Neural cell (in vitro differentiated cells): ENCODE measurements at regions not wholly inside any gene's neighbourhood (a gene's known extent, or its start where the extent isn't known, plus 50 kb on each side); places are given as distances from the start of the nearest gene placed in this dataset.

Experiments used
- CTCF ChIP-seq: fragments of 450-650 bp; IDR thresholded peaks from 2 replicates; pipeline ENCODE4 v1.5.1; 2014; ENCODE audit warnings: antibody characterized with exemption, mild to moderate bottlenecking, moderate library complexity; ENCODE audit not compliant: poor library complexity, severe bottlenecking
- EP300 ChIP-seq: fragments of 450-650 bp; conservative IDR thresholded peaks from 2 replicates; pipeline ENCODE4 v1.6.1; 2014; ENCODE audit warnings: antibody characterized with exemption, mild to moderate bottlenecking, moderate library complexity; ENCODE audit not compliant: poor library complexity, severe bottlenecking
- EZH2 ChIP-seq: fragments of 200-600, 300-800 bp; shearing (Covaris generic), sonication (generic); IDR thresholded peaks from 2 replicates; pipeline ENCODE4 v1.6.1; 2014; ENCODE audit warnings: antibody characterized with exemption, low read length, borderline replicate concordance, mild to moderate bottlenecking; ENCODE audit not compliant: insufficient read depth, poor library complexity, severe bottlenecking
- MXI1 ChIP-seq: fragments of 450-650 bp; conservative IDR thresholded peaks from 2 replicates; pipeline ENCODE4 v1.6.1; 2014; ENCODE audit warnings: antibody characterized with exemption, mild to moderate bottlenecking; ENCODE audit not compliant: poor library complexity, severe bottlenecking
- POLR2AphosphoS5 ChIP-seq: IDR thresholded peaks from 2 replicates; pipeline ENCODE4 v1.6.1; 2012
- RAD21 ChIP-seq: fragments of 450-650 bp; conservative IDR thresholded peaks from 2 replicates; pipeline ENCODE4 v1.6.1; 2014; ENCODE audit warnings: antibody characterized with exemption, mild to moderate bottlenecking, moderate library complexity
- SMC3 ChIP-seq: fragments of 450-650 bp; conservative IDR thresholded peaks from 2 replicates; pipeline ENCODE4 v1.6.1; 2014; ENCODE audit warnings: antibody characterized with exemption, mild to moderate bottlenecking, moderate library complexity; ENCODE audit not compliant: poor library complexity
- TAF1 ChIP-seq: IDR thresholded peaks from 2 replicates; pipeline ENCODE4 v1.6.1; 2012; ENCODE audit warnings: low read depth
- TF ChIP-seq, protein P1 (sequence below): IDR thresholded peaks from 2 replicates; pipeline ENCODE4 v1.6.1; 2012; ENCODE audit warnings: borderline replicate concordance

DNA sequence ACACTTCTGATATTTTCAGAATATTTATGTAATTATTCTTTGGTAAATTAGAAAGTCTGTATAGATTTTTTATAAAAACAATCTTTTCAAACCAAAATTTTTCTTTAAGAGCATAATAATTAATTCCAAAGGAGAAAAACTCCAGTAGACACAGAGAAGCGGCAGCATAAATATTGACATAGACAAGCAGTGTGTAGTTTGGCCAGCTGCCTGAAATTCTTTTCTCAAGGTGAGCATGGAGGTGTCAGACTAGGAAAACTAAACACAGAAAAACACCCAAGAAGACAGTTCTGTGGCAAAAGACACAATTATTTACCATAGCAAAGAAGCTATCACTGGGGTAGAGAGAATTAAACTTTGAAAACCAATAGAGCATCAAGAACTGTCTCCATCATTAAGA is 82.4 kb downstream of the KLF6 start:
- TF ChIP-seq POLR2AphosphoS5: no peak
- no peak for TF ChIP-seq CTCF
- TF ChIP-seq, protein P1, sequence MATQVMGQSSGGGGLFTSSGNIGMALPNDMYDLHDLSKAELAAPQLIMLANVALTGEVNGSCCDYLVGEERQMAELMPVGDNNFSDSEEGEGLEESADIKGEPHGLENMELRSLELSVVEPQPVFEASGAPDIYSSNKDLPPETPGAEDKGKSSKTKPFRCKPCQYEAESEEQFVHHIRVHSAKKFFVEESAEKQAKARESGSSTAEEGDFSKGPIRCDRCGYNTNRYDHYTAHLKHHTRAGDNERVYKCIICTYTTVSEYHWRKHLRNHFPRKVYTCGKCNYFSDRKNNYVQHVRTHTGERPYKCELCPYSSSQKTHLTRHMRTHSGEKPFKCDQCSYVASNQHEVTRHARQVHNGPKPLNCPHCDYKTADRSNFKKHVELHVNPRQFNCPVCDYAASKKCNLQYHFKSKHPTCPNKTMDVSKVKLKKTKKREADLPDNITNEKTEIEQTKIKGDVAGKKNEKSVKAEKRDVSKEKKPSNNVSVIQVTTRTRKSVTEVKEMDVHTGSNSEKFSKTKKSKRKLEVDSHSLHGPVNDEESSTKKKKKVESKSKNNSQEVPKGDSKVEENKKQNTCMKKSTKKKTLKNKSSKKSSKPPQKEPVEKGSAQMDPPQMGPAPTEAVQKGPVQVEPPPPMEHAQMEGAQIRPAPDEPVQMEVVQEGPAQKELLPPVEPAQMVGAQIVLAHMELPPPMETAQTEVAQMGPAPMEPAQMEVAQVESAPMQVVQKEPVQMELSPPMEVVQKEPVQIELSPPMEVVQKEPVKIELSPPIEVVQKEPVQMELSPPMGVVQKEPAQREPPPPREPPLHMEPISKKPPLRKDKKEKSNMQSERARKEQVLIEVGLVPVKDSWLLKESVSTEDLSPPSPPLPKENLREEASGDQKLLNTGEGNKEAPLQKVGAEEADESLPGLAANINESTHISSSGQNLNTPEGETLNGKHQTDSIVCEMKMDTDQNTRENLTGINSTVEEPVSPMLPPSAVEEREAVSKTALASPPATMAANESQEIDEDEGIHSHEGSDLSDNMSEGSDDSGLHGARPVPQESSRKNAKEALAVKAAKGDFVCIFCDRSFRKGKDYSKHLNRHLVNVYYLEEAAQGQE: no peak
- no peak for TF ChIP-seq EZH2
- no peak for TF ChIP-seq EP300
- no peak for TF ChIP-seq MXI1
- TF ChIP-seq RAD21: no peak
- TF ChIP-seq TAF1: no peak
- TF ChIP-seq SMC3: no peak
